ENCODE measurements at regions not wholly inside any gene's neighbourhood (a gene's known extent, or its start where the extent isn't known, plus 50 kb on each side); places are given as distances from the start of the nearest gene placed in this dataset.

DNA sequence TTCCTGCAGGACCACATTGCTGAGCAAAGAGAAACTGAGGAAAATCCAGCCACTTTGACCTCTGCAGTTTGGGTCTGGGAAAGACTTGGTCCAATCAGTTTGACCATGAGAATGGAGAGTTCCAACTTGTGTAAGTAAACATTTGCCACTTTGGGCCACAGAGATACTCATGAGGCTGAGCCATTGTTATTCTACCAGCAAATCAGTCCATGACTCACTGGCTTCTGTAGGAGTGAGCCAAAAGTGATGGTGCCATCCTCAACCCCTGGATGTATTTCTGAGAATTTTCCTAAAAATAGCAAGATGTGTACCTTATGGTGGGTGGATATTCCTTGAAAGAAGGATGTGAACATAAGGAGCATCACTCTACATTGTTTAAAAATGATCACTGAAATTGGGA is 192.9 kb upstream of the OR4E1 start:
- no TSS peak for BruUV-seq (replicated peaks)
- Histone ChIP-seq H4K5ac (ENCODE audit: low read depth, low read length) (no peak overlapping the region), H3K27ac (ENCODE audit: insufficient read depth, low read length) (no peak overlapping the region), H3K14ac (replicated peaks; ENCODE audit: low read depth, low read length) (no peak overlapping the region), H2AFZ (replicated peaks; ENCODE audit: low read length, poor library complexity) (no peak overlapping the region), H2BK120ac (ENCODE audit: low read depth, low read length) (no peak overlapping the region), H3K18ac (ENCODE audit: low read depth, low read length) (no peak overlapping the region), H3K9me3 (ENCODE audit: control insufficient read depth, insufficient read depth, low read length) (no peaks in the 10 kb centered on the region), H2AK5ac (ENCODE audit: low read depth, low read length) (no peak overlapping the region), H2BK15ac (ENCODE audit: low read depth, low read length) (no peak overlapping the region), H4K91ac (ENCODE audit: insufficient read depth, low read depth, low read length) (no peak overlapping the region), H3K4me1 (ENCODE audit: control insufficient read depth, insufficient read depth, low read length) (no peaks in the 10 kb centered on the region), H2BK20ac (ENCODE audit: low read depth, low read length) (no peak overlapping the region), H3K79me1 (ENCODE audit: low read depth in 1 of 2, low read length in 2 of 2) (no peaks in the 10 kb centered on the region), H3K27me3 (ENCODE audit: control insufficient read depth, insufficient read depth, low read length) (no peaks in the 10 kb centered on the region), H3K9me1 (ENCODE audit: insufficient read depth, low read length) (no peaks in the 10 kb centered on the region), H2BK5ac (ENCODE audit: low read depth, low read length, poor library complexity, severe bottlenecking) (no peak overlapping the region), H3K56ac (ENCODE audit: extremely low read depth, insufficient read depth, low read length) (no peak overlapping the region), H3K4me3 (ENCODE audit: insufficient read depth, low read depth, low read length) (no peak overlapping the region), H4K8ac (ENCODE audit: low read depth in 2 of 2, low read length in 2 of 2) (no peak overlapping the region), H4K20me1 (ENCODE audit: insufficient read depth, low read length) (no peaks in the 10 kb centered on the region), H3K9ac (ENCODE audit: low read depth, low read length) (no peak overlapping the region), H3K4me2 (ENCODE audit: low read depth, low read length) (no peak overlapping the region), H3K23ac (ENCODE audit: low read depth, low read length) (no peak overlapping the region), H3K4ac (ENCODE audit: low read depth, low read length) (no peak overlapping the region), H2AK9ac (replicated peaks; ENCODE audit: low read depth, low read length, poor library complexity) (no peak overlapping the region), H3K36me3 (ENCODE audit: control insufficient read depth, insufficient read depth, low read length) (no peaks in the 10 kb centered on the region)
- in situ Hi-C loops (cut with MboI; ENCODE audit: low sequenced_read_pairs) (no loop called here), intact Hi-C loops (cut with micrococcal nuclease) (no loop called here), dilution Hi-C loops (cut with HindIII; ENCODE audit: low sequenced_read_pairs, unreplicated experiment) (no loop called here)
- ChIA-PET POLR2A (ENCODE audit: unreplicated experiment) (no interaction called here), CTCF (interaction anchor here (1.1 kb wide), 1 partner anchor 13 kb away, joined by 3 read pairs; no protein-coding TSS in a partner anchor)
- DNase-seq: no peak
- TF ChIP-seq MAFK (IDR thresholded peaks at IDR 0.05; ENCODE audit: low read depth, low read length): no peak
- TF ChIP-seq POLR2A (IDR thresholded peaks at IDR 0.05; ENCODE audit: low read depth, low read length): no peak
- no peak for TF ChIP-seq CEBPB (IDR thresholded peaks at IDR 0.05; ENCODE audit: low read depth, low read length)
- TF ChIP-seq FOS (IDR thresholded peaks at IDR 0.05; ENCODE audit: low read depth, low read length): no peak
- no peak for TF ChIP-seq MXI1 (IDR thresholded peaks at IDR 0.05; ENCODE audit: borderline replicate concordance, low read depth, low read length)
- no peak for TF ChIP-seq MAZ (IDR thresholded peaks at IDR 0.05; ENCODE audit: borderline replicate concordance, low read depth, low read length)
- TF ChIP-seq NFE2L2 (IDR thresholded peaks at IDR 0.05; ENCODE audit: low read depth, low read length): no peak
- no peak for TF ChIP-seq RFX5 (IDR thresholded peaks at IDR 0.05; ENCODE audit: low read depth, low read length)
- TF ChIP-seq BHLHE40 (IDR thresholded peaks at IDR 0.05; ENCODE audit: low read depth, low read length): no peak
- TF ChIP-seq CHD1 (IDR thresholded peaks at IDR 0.05; ENCODE audit: low read depth, low read length): no peak
- no peak for TF ChIP-seq RAD21 (IDR thresholded peaks at IDR 0.05; ENCODE audit: low read length)
- TF ChIP-seq, protein P1, sequence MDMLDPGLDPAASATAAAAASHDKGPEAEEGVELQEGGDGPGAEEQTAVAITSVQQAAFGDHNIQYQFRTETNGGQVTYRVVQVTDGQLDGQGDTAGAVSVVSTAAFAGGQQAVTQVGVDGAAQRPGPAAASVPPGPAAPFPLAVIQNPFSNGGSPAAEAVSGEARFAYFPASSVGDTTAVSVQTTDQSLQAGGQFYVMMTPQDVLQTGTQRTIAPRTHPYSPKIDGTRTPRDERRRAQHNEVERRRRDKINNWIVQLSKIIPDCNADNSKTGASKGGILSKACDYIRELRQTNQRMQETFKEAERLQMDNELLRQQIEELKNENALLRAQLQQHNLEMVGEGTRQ (IDR thresholded peaks at IDR 0.05; ENCODE audit: low read depth, low read length): no peak
- TF ChIP-seq, protein P2, sequence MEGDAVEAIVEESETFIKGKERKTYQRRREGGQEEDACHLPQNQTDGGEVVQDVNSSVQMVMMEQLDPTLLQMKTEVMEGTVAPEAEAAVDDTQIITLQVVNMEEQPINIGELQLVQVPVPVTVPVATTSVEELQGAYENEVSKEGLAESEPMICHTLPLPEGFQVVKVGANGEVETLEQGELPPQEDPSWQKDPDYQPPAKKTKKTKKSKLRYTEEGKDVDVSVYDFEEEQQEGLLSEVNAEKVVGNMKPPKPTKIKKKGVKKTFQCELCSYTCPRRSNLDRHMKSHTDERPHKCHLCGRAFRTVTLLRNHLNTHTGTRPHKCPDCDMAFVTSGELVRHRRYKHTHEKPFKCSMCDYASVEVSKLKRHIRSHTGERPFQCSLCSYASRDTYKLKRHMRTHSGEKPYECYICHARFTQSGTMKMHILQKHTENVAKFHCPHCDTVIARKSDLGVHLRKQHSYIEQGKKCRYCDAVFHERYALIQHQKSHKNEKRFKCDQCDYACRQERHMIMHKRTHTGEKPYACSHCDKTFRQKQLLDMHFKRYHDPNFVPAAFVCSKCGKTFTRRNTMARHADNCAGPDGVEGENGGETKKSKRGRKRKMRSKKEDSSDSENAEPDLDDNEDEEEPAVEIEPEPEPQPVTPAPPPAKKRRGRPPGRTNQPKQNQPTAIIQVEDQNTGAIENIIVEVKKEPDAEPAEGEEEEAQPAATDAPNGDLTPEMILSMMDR (conservative IDR thresholded peaks at IDR 0.05; ENCODE audit: low read depth, low read length): no peak
- ATAC-seq (ENCODE audit: low read depth): no peak

All from IMR-90 (cell line).